T-helper 17 cell (primary cell): ENCODE measurements at regions not wholly inside any gene's neighbourhood (a gene's known extent, or its start where the extent isn't known, plus 50 kb on each side); places are given as distances from the start of the nearest gene placed in this dataset.

ENCODE experiments used
- ATAC-seq: fragments of 150-1000 bp; cut with Tn5 transposase; 2 replicates; pipeline ENCODE4 v1.10.0; 2021; ENCODE audit warnings: mild to moderate bottlenecking, moderate library complexity
- DNase-seq, 3 donors: peaks; one replicate each; pipeline versions ENCODE4 v3.0.0 to v3.0.0-alpha.2; 2020 to 2021
- H3K9me3 ChIP-seq: one replicate; pipeline ENCODE4 v1.7.0; 2013; ENCODE audit warnings: low read length, mild to moderate bottlenecking; ENCODE audit not compliant: control insufficient read depth, poor library complexity, severe bottlenecking
- H3K27ac Mint-ChIP-seq: one replicate; pipeline ENCODE4 v1.8.0; 2022; ENCODE audit warnings: mild to moderate bottlenecking, moderate library complexity, mixed read lengths
- H3K27me3 Mint-ChIP-seq: one replicate; pipeline ENCODE4 v1.8.0; 2022; ENCODE audit warnings: mixed read lengths
- H3K36me3 Mint-ChIP-seq: one replicate; pipeline ENCODE4 v1.8.0; 2022; ENCODE audit warnings: low read depth, mixed read lengths
- H3K4me1 Mint-ChIP-seq: one replicate; pipeline ENCODE4 v1.8.0; 2022; ENCODE audit warnings: mild to moderate bottlenecking, mixed read lengths
- H3K4me3 Mint-ChIP-seq: one replicate; pipeline ENCODE4 v1.8.0; 2022; ENCODE audit warnings: mild to moderate bottlenecking, moderate library complexity, mixed read lengths

DNA sequence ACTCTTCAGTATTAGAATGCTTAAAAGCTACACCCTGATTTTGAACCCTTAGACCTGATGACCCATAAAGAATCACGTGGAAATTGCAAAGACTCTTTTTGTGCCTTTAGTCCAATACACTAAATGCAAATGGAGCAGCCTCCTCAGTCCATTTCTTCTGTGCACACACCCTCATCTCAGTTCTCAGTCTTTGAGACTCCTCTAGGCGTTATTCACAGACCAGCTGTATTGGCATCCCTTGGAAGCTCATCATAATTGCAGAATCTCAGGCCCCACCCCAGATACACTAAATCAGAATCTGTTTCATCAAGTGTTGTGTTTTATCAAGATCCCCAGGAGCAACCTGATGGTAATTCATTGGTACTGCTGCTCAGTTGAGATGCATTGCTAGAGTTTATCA lies 335.0 kb upstream of the ATP5MC3 start:
- H3K4me3 Mint-ChIP-seq, result no peak overlapping the region
- no peak overlapping the region for H3K27ac Mint-ChIP-seq
- no peaks in the 10 kb centered on the region for H3K9me3 ChIP-seq
- DNase-seq (no peak), ATAC-seq (no peak)
- H3K27me3 Mint-ChIP-seq, result no peaks in the 10 kb centered on the region
- no peaks in the 10 kb centered on the region for H3K36me3 Mint-ChIP-seq
- no peaks in the 10 kb centered on the region for H3K4me1 Mint-ChIP-seq

DNA sequence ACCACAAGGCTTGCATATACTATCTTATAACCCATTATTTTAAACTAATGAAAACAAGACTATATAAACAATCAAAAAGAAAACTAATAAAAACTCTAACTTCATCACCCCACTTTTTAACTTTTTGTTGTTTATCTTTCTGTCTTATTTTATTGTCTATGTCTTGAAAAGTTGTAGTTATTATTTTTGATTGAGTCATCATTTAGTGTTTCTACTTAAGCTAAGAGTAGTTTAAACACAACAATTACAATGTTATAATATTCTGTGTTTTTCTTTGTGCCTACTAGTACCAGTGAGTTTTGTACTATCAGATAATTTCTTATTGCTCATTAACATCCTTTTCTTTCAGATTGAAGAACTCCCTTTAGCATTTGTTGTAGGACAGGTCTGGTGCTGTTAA lies 318.7 kb upstream of the ATP5MC3 start:
- Mint-ChIP-seq H3K4me1 (no peaks in the 10 kb centered on the region), H3K27me3 (no peaks in the 10 kb centered on the region), H3K36me3 (peaks cover 2% of the 10 kb centered on the region), H3K4me3 (no peak overlapping the region), H3K27ac (no peak overlapping the region)
- peaks cover 3% of the 10 kb centered on the region for H3K9me3 ChIP-seq
- DNase-seq (no peak), ATAC-seq (no peak)

DNA sequence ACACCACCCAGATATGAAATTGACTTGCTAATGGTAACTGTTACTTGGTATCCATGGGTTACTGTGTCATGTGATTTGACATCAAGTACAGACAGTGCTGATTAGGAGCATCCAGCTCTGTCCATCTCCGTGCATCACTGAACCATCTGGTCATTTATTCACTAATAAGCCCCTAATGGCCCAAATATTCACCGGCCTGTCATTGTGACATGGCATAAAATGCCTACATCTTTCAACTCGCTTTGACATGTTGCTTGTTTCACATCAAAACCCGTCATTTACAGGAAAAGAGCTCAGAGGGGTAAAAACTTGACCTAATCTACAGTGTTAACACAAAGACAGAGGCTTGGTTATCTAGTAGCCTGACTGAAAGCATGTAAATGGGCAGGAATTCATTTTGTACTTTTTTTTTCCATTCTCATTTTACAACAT lies 308.9 kb upstream of the ATP5MC3 start:
- no peaks in the 10 kb centered on the region for H3K9me3 ChIP-seq
- H3K4me1 Mint-ChIP-seq, result no peaks in the 10 kb centered on the region
- ATAC-seq, result no peak
- H3K27ac Mint-ChIP-seq, result no peak overlapping the region
- no peaks in the 10 kb centered on the region for H3K27me3 Mint-ChIP-seq
- H3K4me3 Mint-ChIP-seq, result no peak overlapping the region
- no peaks in the 10 kb centered on the region for H3K36me3 Mint-ChIP-seq
- DNase-seq, result no peak

DNA sequence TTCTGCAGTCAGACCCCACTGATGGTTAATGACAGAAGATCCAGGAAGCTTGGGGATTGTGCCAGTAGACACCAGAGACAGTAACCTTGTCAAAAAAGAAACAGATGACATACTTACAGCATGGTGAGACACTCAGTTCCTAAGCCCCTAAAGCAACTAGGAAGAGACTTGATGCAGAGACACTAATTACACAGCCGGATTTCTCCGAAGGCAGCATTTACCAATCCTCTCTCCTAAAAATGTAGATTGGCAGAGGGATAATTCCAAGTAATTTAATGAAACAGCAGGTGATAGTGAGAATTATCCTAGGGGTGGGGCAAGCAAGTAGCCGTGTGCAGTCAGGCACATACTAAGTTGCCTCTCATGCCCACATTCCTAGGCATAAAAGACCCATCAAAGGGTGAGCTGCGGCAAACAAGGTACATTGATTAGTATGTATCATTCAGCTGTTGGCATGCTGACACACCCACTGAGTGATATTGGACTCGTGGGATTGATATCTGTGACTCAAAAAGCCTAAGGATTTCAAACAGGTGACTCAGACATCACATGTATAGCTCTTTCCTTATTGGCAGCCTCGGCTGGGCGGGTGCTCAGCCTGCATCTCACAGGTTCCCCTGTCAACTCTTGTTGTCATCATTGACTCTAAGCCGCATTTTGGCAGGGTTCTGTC lies 296.7 kb upstream of the ATP5MC3 start:
- H3K27me3 Mint-ChIP-seq, result no peaks in the 10 kb centered on the region
- no peak for DNase-seq
- H3K9me3 ChIP-seq, result no peaks in the 10 kb centered on the region
- H3K27ac Mint-ChIP-seq, result no peak overlapping the region
- ATAC-seq, result no peak
- H3K4me3 Mint-ChIP-seq, result no peak overlapping the region
- no peaks in the 10 kb centered on the region for H3K36me3 Mint-ChIP-seq
- H3K4me1 Mint-ChIP-seq, result no peaks in the 10 kb centered on the region

DNA sequence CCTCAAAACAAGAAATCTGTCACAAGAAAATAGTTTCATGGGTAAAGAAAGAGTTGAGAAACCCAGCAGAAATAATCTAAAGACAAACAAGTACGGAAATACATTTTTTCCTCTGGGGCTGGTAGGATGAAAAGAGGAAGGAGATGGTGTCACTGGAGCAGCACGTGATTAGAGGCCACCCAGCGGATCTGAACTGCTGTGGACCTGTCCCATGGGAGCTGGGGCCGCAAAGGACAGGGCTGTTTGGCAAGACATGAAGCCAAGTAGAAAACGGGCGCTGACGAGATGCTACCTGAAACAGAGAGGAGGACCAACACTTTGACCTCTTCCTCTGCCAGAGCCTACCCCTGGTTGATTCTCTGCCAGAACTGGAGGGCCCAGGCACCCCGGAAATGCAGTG lies 295.4 kb upstream of the ATP5MC3 start:
- no peak for ATAC-seq
- no peak for DNase-seq
- Mint-ChIP-seq H3K27me3 (no peaks in the 10 kb centered on the region), H3K4me1 (no peaks in the 10 kb centered on the region), H3K27ac (no peak overlapping the region), H3K4me3 (no peak overlapping the region), H3K36me3 (no peaks in the 10 kb centered on the region)
- no peaks in the 10 kb centered on the region for H3K9me3 ChIP-seq

DNA sequence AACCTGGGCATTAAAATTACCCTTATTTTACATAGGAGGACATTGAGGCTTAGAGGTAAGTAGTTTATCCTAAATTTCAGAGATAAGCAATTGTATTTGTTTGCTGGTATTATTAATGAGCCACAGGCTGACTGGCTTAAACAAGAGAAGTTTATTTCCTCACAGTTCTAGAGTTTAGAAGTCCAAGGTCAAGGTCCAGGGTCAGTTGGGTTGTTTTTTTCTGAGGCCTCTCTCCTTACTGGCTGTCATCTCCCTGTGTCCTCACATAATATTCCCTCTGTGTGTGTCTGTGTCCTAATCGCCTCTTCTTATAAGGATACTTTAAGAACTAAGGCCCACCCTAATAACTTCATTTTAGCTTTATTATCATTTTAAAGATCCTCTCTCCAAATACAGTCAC lies 294.9 kb upstream of the ATP5MC3 start:
- Mint-ChIP-seq H3K4me1 (no peaks in the 10 kb centered on the region), H3K36me3 (no peaks in the 10 kb centered on the region), H3K4me3 (no peak overlapping the region), H3K27me3 (no peaks in the 10 kb centered on the region), H3K27ac (no peak overlapping the region)
- no peak for ATAC-seq
- no peaks in the 10 kb centered on the region for H3K9me3 ChIP-seq
- DNase-seq, result no peak

DNA sequence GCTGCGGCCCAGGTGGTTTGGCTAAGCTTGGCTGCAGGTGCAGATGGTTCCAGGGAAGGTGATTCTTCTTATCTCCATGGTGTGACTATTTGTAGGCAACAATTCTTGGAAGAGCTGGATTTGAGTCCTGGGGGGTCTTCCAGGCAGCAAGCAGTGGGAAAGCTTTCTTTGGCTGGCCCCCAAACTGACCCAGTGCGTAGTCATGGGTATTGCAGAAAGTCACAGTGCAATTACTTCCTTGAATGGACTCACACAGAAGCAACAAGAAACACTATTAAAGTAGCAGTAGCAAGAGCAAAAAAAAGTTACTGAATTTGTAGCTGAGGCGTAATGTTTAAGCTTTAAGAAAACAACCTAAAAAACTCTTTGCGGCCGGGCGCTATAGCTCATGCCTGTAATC lies 293.6 kb upstream of the ATP5MC3 start:
- no peaks in the 10 kb centered on the region for H3K4me1 Mint-ChIP-seq
- no peak for ATAC-seq
- H3K36me3 Mint-ChIP-seq, result no peaks in the 10 kb centered on the region
- H3K4me3 Mint-ChIP-seq, result no peak overlapping the region
- DNase-seq, result no peak
- no peaks in the 10 kb centered on the region for H3K9me3 ChIP-seq
- H3K27me3 Mint-ChIP-seq, result no peaks in the 10 kb centered on the region
- H3K27ac Mint-ChIP-seq, result no peak overlapping the region

DNA sequence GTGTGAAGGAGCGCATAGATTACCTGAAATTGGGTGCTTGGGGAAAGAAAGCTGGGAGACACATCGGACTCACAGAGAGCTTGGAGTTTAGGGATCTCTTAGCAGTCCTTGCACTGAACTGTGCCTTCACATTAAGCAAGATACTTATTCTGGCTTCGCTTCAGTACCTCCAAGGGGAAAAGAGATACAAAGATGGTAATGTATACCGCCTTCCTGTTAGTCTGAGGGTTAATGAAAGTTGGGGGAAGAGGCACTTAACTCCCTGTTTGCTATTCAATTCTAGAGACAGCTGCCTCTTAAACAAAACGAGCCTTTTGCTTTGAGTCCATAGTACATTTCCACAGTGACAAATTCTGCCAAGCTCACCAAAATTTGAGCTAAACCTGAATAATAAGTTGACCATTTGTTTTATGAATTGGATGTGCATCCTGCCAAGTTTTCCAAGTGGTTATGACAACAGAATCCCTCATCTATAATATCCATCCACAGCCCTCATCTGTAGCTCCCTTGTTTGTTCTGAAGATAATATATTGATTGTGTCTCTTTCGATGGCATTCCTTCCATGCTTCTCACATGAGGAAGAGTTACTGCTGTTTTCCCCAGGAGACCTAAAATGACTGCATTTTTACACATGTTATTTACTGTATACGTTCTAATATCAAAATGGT lies 287.1 kb upstream of the ATP5MC3 start:
- no peaks in the 10 kb centered on the region for H3K36me3 Mint-ChIP-seq
- no peaks in the 10 kb centered on the region for H3K27me3 Mint-ChIP-seq
- H3K9me3 ChIP-seq, result no peaks in the 10 kb centered on the region
- ATAC-seq (no peak), DNase-seq (no peak)
- no peaks in the 10 kb centered on the region for H3K4me1 Mint-ChIP-seq
- no peak overlapping the region for H3K27ac Mint-ChIP-seq
- no peak overlapping the region for H3K4me3 Mint-ChIP-seq

DNA sequence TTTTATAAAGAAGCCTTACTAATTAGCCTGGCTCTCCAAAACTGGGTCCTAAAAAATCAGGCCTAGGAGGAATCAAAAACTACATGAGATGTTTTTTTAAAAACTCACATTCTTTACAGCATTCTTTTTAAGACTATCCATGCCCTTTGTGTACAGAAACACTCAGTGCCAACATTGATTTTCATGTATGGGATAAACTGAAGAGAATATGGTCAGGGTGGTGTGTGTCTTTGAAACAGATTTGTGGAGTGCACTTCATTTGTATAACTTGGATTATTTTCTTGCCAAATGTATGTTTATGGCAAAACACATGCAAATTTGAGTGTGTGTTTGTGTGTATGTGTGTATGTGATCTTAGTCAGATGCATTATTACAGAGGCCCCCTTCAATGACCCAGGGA lies 283.6 kb upstream of the ATP5MC3 start:
- no peaks in the 10 kb centered on the region for H3K9me3 ChIP-seq
- Mint-ChIP-seq H3K27me3 (no peaks in the 10 kb centered on the region), H3K36me3 (no peaks in the 10 kb centered on the region), H3K4me1 (no peaks in the 10 kb centered on the region), H3K4me3 (no peak overlapping the region), H3K27ac (no peak overlapping the region)
- no peak for ATAC-seq
- no peak for DNase-seq

DNA sequence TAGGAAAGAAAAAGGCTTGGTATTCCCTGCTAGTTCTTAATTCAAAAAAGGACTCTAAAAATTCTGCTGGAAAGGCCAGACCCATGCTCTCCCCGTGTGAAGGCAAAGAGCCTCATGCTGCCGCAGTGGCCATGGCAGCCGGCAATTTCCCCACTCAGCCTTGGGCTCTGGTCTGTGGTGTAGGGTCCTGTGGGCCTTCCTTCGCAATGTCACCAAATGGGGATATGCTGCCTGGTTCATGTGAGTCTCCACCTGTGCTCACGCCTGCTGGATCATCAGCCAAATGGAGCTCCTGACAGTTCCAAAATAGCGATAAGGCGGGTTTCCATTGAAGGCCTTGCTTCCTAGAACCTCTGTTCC lies 282.8 kb upstream of the ATP5MC3 start:
- Mint-ChIP-seq H3K27ac (no peak overlapping the region), H3K4me3 (no peak overlapping the region), H3K4me1 (no peaks in the 10 kb centered on the region), H3K27me3 (no peaks in the 10 kb centered on the region), H3K36me3 (no peaks in the 10 kb centered on the region)
- ATAC-seq (no peak), DNase-seq (no peak)
- no peaks in the 10 kb centered on the region for H3K9me3 ChIP-seq

DNA sequence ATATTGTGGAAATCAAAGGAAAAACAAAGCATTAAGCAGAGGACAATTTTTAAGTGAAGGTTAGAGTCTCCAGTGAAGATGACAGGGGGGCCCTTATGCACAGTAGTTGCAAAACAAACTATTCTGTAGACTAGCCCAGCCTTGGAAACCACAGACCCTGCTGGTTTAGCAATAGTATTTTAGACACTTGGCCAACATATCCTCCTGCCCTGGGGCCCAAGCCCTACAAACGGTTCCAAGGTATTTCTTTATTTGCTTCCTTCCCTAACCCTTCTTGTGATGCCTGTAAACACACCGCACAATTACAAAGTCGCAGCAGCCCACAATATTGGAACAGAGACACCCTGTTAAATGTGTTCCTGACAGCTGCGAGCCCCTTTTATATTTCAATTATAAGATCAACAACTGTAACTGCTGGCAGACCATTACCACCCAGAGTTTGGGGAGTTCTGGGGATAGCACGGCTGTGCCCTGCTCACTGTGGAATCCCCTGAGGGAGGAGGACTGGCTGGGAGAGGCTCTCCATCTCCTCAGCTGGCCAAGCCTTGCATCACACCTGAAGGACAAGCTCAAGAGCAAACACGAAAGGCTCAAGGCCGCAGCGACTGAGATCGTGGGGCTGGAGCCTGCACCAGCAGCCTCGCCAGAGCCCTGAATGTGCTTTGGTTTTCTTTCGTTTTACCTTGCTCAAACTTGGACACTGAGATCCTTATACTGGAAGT lies 282.2 kb upstream of the ATP5MC3 start:
- Mint-ChIP-seq H3K4me1 (no peaks in the 10 kb centered on the region), H3K36me3 (no peaks in the 10 kb centered on the region), H3K27ac (no peak overlapping the region), H3K4me3 (no peak overlapping the region), H3K27me3 (no peaks in the 10 kb centered on the region)
- H3K9me3 ChIP-seq, result no peaks in the 10 kb centered on the region
- DNase-seq (no peak), ATAC-seq (no peak)

DNA sequence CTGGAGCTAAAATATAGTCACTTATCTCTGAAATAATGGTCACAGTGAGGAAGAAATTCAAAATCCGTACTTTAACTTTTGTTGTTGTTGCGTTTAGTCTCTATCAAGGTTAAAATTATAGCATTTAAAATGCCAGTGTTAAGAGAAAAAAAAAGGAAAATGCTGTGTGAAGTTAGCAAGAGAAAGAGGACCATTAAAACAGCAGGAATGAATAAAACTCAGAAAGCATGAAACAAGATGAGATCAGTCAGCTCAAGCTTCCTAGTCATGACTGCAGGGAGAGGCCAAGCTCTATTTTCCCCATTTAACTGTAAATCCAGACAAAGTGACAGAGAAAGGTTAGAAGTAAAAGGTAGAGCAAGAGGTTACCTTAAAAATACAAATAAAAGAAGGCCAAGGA lies 281.7 kb upstream of the ATP5MC3 start:
- H3K27me3 Mint-ChIP-seq, result no peaks in the 10 kb centered on the region
- H3K27ac Mint-ChIP-seq, result no peak overlapping the region
- DNase-seq (no peak), ATAC-seq (no peak)
- H3K4me1 Mint-ChIP-seq, result no peaks in the 10 kb centered on the region
- no peaks in the 10 kb centered on the region for H3K36me3 Mint-ChIP-seq
- H3K4me3 Mint-ChIP-seq, result no peak overlapping the region
- no peaks in the 10 kb centered on the region for H3K9me3 ChIP-seq

DNA sequence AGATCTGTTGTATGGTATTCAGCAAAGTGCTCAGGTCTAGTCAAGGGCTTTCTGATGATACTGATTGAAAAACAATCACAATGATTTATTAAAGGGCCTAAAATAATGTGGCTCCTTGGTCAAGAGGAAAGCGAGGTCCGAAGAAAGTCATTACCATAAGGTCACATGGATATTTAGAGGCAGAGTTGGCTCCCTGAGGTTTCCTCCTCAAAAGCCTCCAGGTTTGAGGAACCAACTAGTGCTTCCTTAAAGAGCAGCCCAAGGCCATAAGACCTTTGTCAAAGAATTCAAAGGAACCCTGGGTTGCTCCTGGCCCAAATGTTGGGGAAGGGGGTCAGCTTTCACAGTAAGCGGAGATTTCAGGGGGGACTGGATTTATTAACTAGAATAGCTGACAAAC lies 280.7 kb upstream of the ATP5MC3 start:
- DNase-seq, result no peak
- no peaks in the 10 kb centered on the region for H3K27me3 Mint-ChIP-seq
- no peaks in the 10 kb centered on the region for H3K9me3 ChIP-seq
- no peaks in the 10 kb centered on the region for H3K4me1 Mint-ChIP-seq
- H3K4me3 Mint-ChIP-seq, result no peak overlapping the region
- no peaks in the 10 kb centered on the region for H3K36me3 Mint-ChIP-seq
- H3K27ac Mint-ChIP-seq, result no peak overlapping the region
- ATAC-seq, result no peak

DNA sequence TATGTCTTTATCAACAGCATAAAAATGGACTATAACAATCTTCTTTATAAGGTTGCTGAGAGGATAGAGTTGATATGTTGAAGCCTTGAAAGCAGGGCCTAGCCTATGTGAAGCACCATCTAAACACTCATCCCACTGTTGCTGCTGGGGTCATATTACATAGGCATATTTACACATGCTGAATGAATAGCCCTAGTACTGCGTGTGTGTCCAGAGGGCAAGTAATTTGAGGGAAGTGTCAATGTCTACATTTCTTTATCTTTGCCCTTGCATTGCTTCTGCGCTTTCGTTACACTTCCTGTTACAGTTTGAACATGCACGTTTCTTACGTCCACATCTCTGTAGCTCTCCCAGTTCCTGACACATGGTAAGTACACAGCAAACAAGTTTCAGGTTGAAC lies 280.3 kb upstream of the ATP5MC3 start:
- no peak overlapping the region for H3K27ac Mint-ChIP-seq
- DNase-seq, result no peak
- H3K4me3 Mint-ChIP-seq, result no peak overlapping the region
- H3K9me3 ChIP-seq, result no peaks in the 10 kb centered on the region
- no peaks in the 10 kb centered on the region for H3K36me3 Mint-ChIP-seq
- no peak for ATAC-seq
- peaks cover under 1% of the 10 kb centered on the region for H3K27me3 Mint-ChIP-seq
- H3K4me1 Mint-ChIP-seq, result no peaks in the 10 kb centered on the region
